ENCODE measurements at regions not wholly inside any gene's neighbourhood (a gene's known extent, or its start where the extent isn't known, plus 50 kb on each side); places are given as distances from the start of the nearest gene placed in this dataset.

DNA sequence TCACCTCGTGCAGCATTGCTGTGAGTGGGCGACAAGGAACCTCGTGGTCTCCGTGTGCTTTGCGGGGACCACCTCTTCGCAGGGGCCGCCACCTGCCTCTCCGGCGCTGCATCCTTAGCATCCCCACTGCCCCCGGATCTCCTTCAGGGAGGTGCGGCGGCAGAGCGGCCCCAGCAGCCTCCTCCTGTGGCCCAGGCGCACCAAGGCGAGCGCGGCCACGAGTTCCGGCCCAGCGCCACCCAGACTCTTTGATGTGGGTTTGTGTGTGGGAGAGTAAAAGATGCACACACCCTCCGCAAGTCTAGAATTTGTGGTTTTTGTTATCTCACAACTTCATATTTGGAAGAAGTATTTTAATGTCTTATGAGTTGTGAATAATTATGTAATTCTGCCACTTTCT lies 118.8 kb upstream of the DIO3 start:
- TF ChIP-seq POLR2A (IDR thresholded peaks at IDR 0.05; ENCODE audit: low read depth, low read length) (no peak), TAF1 (IDR thresholded peaks at IDR 0.05; ENCODE audit: low read depth, low read length) (no peak)
